Spinal cord (tissue), 9 donors: ENCODE measurements at regions not wholly inside any gene's neighbourhood (a gene's known extent, or its start where the extent isn't known, plus 50 kb on each side); places are given as distances from the start of the nearest gene placed in this dataset.

Experiments
- DNase-seq, 6 donors: peaks; one replicate each; pipeline versions ENCODE4 v3.0.0 to v3.0.0-alpha.2; 2013 to 2015; ENCODE audit warnings: low spot score in 6 of 6, low read depth in 4 of 6
- H3K27ac ChIP-seq: one replicate; pipeline ENCODE4 v1.5.1; 2013; ENCODE audit warnings: low read depth, low read length, control low read depth
- H3K27me3 ChIP-seq: one replicate; pipeline ENCODE4 v1.6.1; 2013; ENCODE audit warnings: low read length; ENCODE audit not compliant: control insufficient read depth, insufficient read depth
- H3K36me3 ChIP-seq: one replicate; pipeline ENCODE4 v1.6.1; 2013; ENCODE audit warnings: low read length; ENCODE audit not compliant: control insufficient read depth, insufficient read depth
- H3K4me1 ChIP-seq: one replicate; pipeline ENCODE4 v1.6.1; 2013; ENCODE audit warnings: low read length; ENCODE audit not compliant: control insufficient read depth, insufficient read depth
- H3K4me3 ChIP-seq: one replicate; pipeline ENCODE4 v1.5.1; 2013; ENCODE audit warnings: low read depth, low read length, control low read depth
- H3K9me3 ChIP-seq: one replicate; pipeline ENCODE4 v1.6.1; 2013; ENCODE audit warnings: low read length; ENCODE audit not compliant: control insufficient read depth, insufficient read depth
- WGBS: methylation state at CpG from one replicate; pipeline ENCODE4 v1.1.5; 2013; ENCODE audit warnings: missing lambda C conversion rate; ENCODE audit not compliant: insufficient coverage; 5-methylcytosine and 5-hydroxymethylcytosine counted together
- donor health status: healthy.

GRCh38 chr12:68453876-68454275 lies 121.7 kb upstream of the MDM1 start:
- WGBS: 84% methylated on average over 3 of the region's 5 CpGs
- Histone ChIP-seq H3K4me3 (no peak overlapping the region), H3K4me1 (no peaks in the 10 kb centered on the region), H3K9me3 (no peaks in the 10 kb centered on the region), H3K36me3 (no peaks in the 10 kb centered on the region), H3K27ac (no peak overlapping the region), H3K27me3 (no peaks in the 10 kb centered on the region)
- DNase-seq: no peak

- Histone ChIP-seq H3K9me3 (no peaks in the 10 kb centered on the region), H3K27me3 (no peaks in the 10 kb centered on the region), H3K36me3 (no peaks in the 10 kb centered on the region), H3K27ac (no peak overlapping the region), H3K4me1 (no peaks in the 10 kb centered on the region), H3K4me3 (no peak overlapping the region)
- no CpG with 5 or more reads among the region's 3 CpGs for WGBS
- DNase-seq: no peak
These were observed 122.7 kb upstream of the MDM1 start for GRCh38 chr12:68454892-68455291.

- 57% methylated on average over 2 of the region's 2 CpGs for WGBS
- Histone ChIP-seq H3K9me3 (no peaks in the 10 kb centered on the region), H3K36me3 (no peaks in the 10 kb centered on the region), H3K27me3 (no peaks in the 10 kb centered on the region), H3K27ac (no peak overlapping the region), H3K4me1 (no peaks in the 10 kb centered on the region), H3K4me3 (no peak overlapping the region)
- DNase-seq: no peak
These were observed 123.7 kb upstream of the MDM1 start for GRCh38 chr12:68455691-68456345.

- H3K27me3 ChIP-seq: no peaks in the 10 kb centered on the region
- DNase-seq: no peak
- no peak overlapping the region for H3K27ac ChIP-seq
- no peaks in the 10 kb centered on the region for H3K4me1 ChIP-seq
- no peaks in the 10 kb centered on the region for H3K36me3 ChIP-seq
- H3K9me3 ChIP-seq: no peaks in the 10 kb centered on the region
- no peak overlapping the region for H3K4me3 ChIP-seq
- WGBS: no CpG with 5 or more reads among the region's 2 CpGs
These were observed 126.7 kb upstream of the MDM1 start for GRCh38 chr12:68458866-68459265.

- Histone ChIP-seq H3K36me3 (no peaks in the 10 kb centered on the region), H3K4me1 (no peaks in the 10 kb centered on the region), H3K27me3 (no peaks in the 10 kb centered on the region), H3K9me3 (no peaks in the 10 kb centered on the region), H3K4me3 (no peak overlapping the region), H3K27ac (no peak overlapping the region)
- DNase-seq: no peak
- no CpG with 5 or more reads among the region's 1 CpG for WGBS
These were observed 128.1 kb upstream of the MDM1 start for GRCh38 chr12:68460236-68460635.

- no peaks in the 10 kb centered on the region for H3K9me3 ChIP-seq
- no peak overlapping the region for H3K27ac ChIP-seq
- WGBS: 83% methylated on average over 1 of the region's 3 CpGs
- H3K27me3 ChIP-seq: no peaks in the 10 kb centered on the region
- H3K4me3 ChIP-seq: no peak overlapping the region
- no peaks in the 10 kb centered on the region for H3K36me3 ChIP-seq
- DNase-seq: no peak
- H3K4me1 ChIP-seq: no peaks in the 10 kb centered on the region
These were observed 129.5 kb upstream of the MDM1 start for GRCh38 chr12:68461645-68462044.

GRCh38 chr12:68462803-68463202 lies 130.6 kb upstream of the MDM1 start:
- no CpG with 5 or more reads among the region's 4 CpGs for WGBS
- Histone ChIP-seq H3K27ac (no peak overlapping the region), H3K4me1 (no peaks in the 10 kb centered on the region), H3K36me3 (no peaks in the 10 kb centered on the region), H3K27me3 (no peaks in the 10 kb centered on the region), H3K9me3 (no peaks in the 10 kb centered on the region), H3K4me3 (no peak overlapping the region)
- DNase-seq: no peak

GRCh38 chr12:68465227-68465626 lies 133.1 kb upstream of the MDM1 start:
- Histone ChIP-seq H3K27ac (no peak overlapping the region), H3K36me3 (no peaks in the 10 kb centered on the region), H3K9me3 (no peaks in the 10 kb centered on the region), H3K27me3 (no peaks in the 10 kb centered on the region), H3K4me3 (no peak overlapping the region), H3K4me1 (no peaks in the 10 kb centered on the region)
- 100% methylated on average over 1 of the region's 2 CpGs for WGBS
- no peak for DNase-seq

- H3K9me3 ChIP-seq: no peaks in the 10 kb centered on the region
- DNase-seq: no peak
- WGBS: 90% methylated on average over 2 of the region's 3 CpGs
- no peaks in the 10 kb centered on the region for H3K36me3 ChIP-seq
- H3K27me3 ChIP-seq: no peaks in the 10 kb centered on the region
- no peaks in the 10 kb centered on the region for H3K4me1 ChIP-seq
- H3K27ac ChIP-seq: no peak overlapping the region
- no peak overlapping the region for H3K4me3 ChIP-seq
These were observed 135.4 kb upstream of the MDM1 start for GRCh38 chr12:68467514-68467913.

GRCh38 chr12:68468036-68468435 lies 135.9 kb upstream of the MDM1 start:
- Histone ChIP-seq H3K4me3 (no peak overlapping the region), H3K27me3 (no peaks in the 10 kb centered on the region), H3K27ac (no peak overlapping the region), H3K9me3 (no peaks in the 10 kb centered on the region), H3K4me1 (no peaks in the 10 kb centered on the region), H3K36me3 (no peaks in the 10 kb centered on the region)
- 95% methylated on average over 2 of the region's 2 CpGs for WGBS
- no peak for DNase-seq
